Mesodermal cell (in vitro differentiated cells): ENCODE measurements at regions not wholly inside any gene's neighbourhood (a gene's known extent, or its start where the extent isn't known, plus 50 kb on each side); places are given as distances from the start of the nearest gene placed in this dataset.

Experiments
- H3K27ac ChIP-seq: 2 replicates; pipeline ENCODE4 v1.7.0; 2013; ENCODE audit warnings: mild to moderate bottlenecking, low read depth, low read length, moderate library complexity; ENCODE audit not compliant: severe bottlenecking
- H3K36me3 ChIP-seq: 2 replicates; pipeline ENCODE4 v1.7.1; 2013; ENCODE audit warnings: mild to moderate bottlenecking, low read length, moderate library complexity; ENCODE audit not compliant: control insufficient read depth, insufficient read depth
- H3K4me1 ChIP-seq: one replicate; pipeline ENCODE4 v1.7.1; 2013; ENCODE audit warnings: mild to moderate bottlenecking, low read length; ENCODE audit not compliant: insufficient read depth, control insufficient read depth, poor library complexity, severe bottlenecking
- H3K4me3 ChIP-seq: 2 replicates; pipeline ENCODE4 v1.7.0; 2013; ENCODE audit warnings: low read length, control low read depth, mild to moderate bottlenecking; ENCODE audit not compliant: insufficient read depth, poor library complexity, severe bottlenecking; ENCODE audit errors: extremely low read depth
- H3K9me3 ChIP-seq: 2 replicates; pipeline ENCODE4 v1.7.1; 2013; ENCODE audit warnings: mild to moderate bottlenecking, low read length, moderate library complexity; ENCODE audit not compliant: control insufficient read depth
- WGBS, 2 experiments: methylation state at CpG; one replicate each; pipeline ENCODE4 v1.1.5; 2013; ENCODE audit warnings: missing lambda C conversion rate in 2 of 2; ENCODE audit not compliant: insufficient coverage in 2 of 2; 5-methylcytosine and 5-hydroxymethylcytosine counted together

- H3K4me3 ChIP-seq: no peak overlapping the region
- H3K27ac ChIP-seq: no peak overlapping the region
- H3K9me3 ChIP-seq: no peaks in the 10 kb centered on the region
- H3K36me3 ChIP-seq: no peaks in the 10 kb centered on the region
- no peaks in the 10 kb centered on the region for H3K4me1 ChIP-seq
These were observed 516.8 kb downstream of the BCKDHB start for GRCh38 chr6:80623066-80623815.

DNA sequence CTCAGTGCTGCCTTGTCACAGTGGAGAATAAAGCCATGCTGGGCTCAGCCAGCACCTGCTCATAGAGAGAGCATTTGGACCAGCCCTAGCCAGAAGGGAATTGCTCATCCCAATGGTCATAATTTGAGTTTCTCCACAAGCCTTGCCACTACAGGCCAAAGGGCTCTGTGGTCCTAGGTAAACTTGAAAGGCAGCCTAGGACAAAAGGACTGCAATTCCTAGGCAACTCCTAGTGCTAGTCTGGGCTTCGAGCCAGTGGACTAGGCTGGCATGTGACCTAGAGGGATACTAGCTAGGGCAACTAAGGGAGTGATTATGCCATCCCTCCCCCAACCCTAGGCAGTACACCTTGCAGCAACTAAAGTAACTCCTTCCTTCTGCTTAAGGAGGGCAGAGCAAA, 516.2 kb downstream of the BCKDHB start:
- Histone ChIP-seq H3K36me3 (no peaks in the 10 kb centered on the region), H3K27ac (no peak overlapping the region)
- WGBS, 2 experiments: 75% methylated on average over 1 of the region's 1 CpG; no CpG with 5 or more reads in 1 of the 2 experiments

GRCh38 chr6:80618953-80619352, 512.5 kb downstream of the BCKDHB start:
- 100% methylated on average over 2 to 3 of the region's 4 CpGs for WGBS, 2 experiments
- Histone ChIP-seq H3K27ac (no peak overlapping the region), H3K9me3 (no peaks in the 10 kb centered on the region), H3K4me1 (no peaks in the 10 kb centered on the region), H3K36me3 (no peaks in the 10 kb centered on the region), H3K4me3 (no peak overlapping the region)

More for the DNA sequence above, 516.2 kb downstream of the BCKDHB start:
- Histone ChIP-seq H3K4me1 (no peaks in the 10 kb centered on the region), H3K4me3 (no peak overlapping the region), H3K9me3 (no peaks in the 10 kb centered on the region)

GRCh38 chr6:80610846-80611245, 504.4 kb downstream of the BCKDHB start:
- WGBS, 2 experiments: 86 to 87% methylated on average over 1 of the region's 1 CpG
- Histone ChIP-seq H3K27ac (peak overlapping the region; percentile 13), H3K9me3 (peaks cover 7% of the 10 kb centered on the region), H3K36me3 (no peaks in the 10 kb centered on the region), H3K4me1 (peaks cover 34% of the 10 kb centered on the region), H3K4me3 (no peak overlapping the region)

DNA sequence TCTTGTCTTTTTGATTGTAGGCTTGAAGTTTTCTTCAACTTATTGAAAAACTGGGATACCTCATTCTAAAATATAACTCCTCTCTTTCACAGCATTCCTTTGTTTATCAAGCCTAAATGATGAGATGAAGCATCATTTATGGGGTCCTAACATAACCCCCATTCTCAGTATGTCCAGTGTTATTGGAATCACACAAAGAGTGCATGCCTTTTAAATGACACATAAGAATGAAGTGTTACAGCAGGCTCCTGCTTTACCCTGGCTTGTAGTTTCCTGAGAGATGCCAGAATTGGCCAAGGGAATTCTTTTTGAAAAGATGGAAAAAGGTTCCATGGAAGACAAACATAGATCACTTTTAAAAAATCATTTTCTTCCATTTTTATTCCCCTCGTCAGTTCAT, 502.4 kb downstream of the BCKDHB start:
- Histone ChIP-seq H3K4me3 (no peak overlapping the region), H3K36me3 (no peaks in the 10 kb centered on the region), H3K4me1 (peaks cover 34% of the 10 kb centered on the region), H3K9me3 (peaks cover 7% of the 10 kb centered on the region), H3K27ac (peak overlapping the region; percentile 87)
- WGBS, 2 experiments: no CpG with 5 or more reads among the region's 1 CpG

DNA sequence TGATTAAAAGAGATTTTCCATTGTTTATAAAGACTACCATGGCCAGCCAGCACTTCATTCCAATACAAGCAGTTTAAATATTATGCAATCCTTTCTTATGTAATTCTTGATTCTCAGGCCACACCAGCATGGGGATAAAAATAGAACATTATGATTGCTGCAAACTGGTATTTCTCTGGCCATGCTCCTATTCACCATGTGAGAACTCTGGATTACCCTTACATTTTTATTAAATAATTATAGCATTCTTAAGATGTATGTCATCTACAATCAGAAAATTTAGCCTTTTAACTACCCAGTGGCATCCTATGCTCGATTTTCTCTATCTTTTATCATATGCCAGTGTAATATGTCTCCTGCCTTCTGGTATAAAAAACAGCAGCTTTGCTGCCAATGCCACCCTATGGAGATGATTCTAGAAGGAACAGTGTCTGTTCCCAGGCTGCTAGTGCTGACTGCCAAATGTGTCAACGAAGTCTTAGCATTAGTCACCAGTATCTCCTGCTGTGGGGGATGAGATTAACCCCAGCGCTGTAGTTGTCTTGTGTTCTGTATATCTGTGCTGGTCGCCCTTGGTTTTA, 501.4 kb downstream of the BCKDHB start:
- H3K36me3 ChIP-seq: no peaks in the 10 kb centered on the region
- peaks cover 7% of the 10 kb centered on the region for H3K9me3 ChIP-seq
- H3K27ac ChIP-seq: peak overlapping the region; percentile 87
- no peak overlapping the region for H3K4me3 ChIP-seq
- WGBS, 2 experiments: 41 to 49% methylated on average over 3 of the region's 4 CpGs
- H3K4me1 ChIP-seq: peaks cover 34% of the 10 kb centered on the region

- WGBS, 2 experiments: 0% methylated on average over 1 of the region's 4 CpGs; no CpG with 5 or more reads in 1 of the 2 experiments
- no peaks in the 10 kb centered on the region for H3K9me3 ChIP-seq
- no peaks in the 10 kb centered on the region for H3K36me3 ChIP-seq
- H3K4me1 ChIP-seq: peaks cover 26% of the 10 kb centered on the region
- H3K4me3 ChIP-seq: no peak overlapping the region
- no peak overlapping the region for H3K27ac ChIP-seq
These were observed 498.9 kb downstream of the BCKDHB start for GRCh38 chr6:80605165-80605989.

DNA sequence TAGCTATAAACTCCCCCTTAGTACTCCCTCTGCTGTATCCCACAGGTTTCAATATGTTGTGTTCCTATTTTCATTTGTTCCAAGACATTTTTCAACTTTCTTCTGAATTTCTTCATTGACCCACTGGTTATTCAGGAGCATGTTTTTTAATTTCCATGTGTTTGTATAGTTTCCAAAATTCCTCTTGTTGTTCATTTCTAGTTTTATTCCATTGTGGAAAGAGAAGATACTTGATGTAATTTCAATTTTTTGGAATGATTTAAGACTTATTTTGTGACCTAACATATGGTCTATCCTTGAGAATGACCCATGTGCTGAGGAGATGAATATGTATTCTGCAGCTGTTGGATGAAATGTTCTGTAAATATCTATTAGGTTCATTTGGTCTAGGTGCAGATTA, 497.2 kb downstream of the BCKDHB start:
- peaks cover 10% of the 10 kb centered on the region for H3K4me1 ChIP-seq
- H3K36me3 ChIP-seq: no peaks in the 10 kb centered on the region
- no peak overlapping the region for H3K4me3 ChIP-seq
- H3K27ac ChIP-seq: no peak overlapping the region
- H3K9me3 ChIP-seq: no peaks in the 10 kb centered on the region

- Histone ChIP-seq H3K9me3 (no peaks in the 10 kb centered on the region), H3K4me1 (no peaks in the 10 kb centered on the region), H3K4me3 (no peak overlapping the region), H3K27ac (no peak overlapping the region), H3K36me3 (no peaks in the 10 kb centered on the region)
- 83% methylated on average over 1 of the region's 4 CpGs; no CpG with 5 or more reads in 1 of the 2 experiments for WGBS, 2 experiments
These were observed 488.0 kb downstream of the BCKDHB start for GRCh38 chr6:80594461-80594860.

DNA sequence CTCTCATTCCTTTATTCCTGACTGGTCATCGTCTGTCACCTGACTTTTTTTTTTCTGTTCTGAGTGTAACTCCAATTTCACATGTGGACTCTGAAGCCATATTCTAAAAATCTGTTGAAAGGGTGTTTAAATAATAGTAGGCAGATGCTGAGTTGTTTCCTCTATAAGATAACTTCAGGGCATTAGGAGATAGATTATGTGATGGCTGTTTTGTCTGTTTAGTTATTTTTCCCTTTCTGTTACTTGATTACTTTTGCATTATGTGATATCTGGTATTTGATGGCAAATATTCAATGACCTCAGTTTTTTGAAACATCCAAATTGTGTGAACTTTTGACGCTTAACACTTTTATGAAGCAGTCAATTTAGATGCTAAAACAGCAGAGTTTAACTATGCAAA, 486.0 kb downstream of the BCKDHB start:
- no peaks in the 10 kb centered on the region for H3K9me3 ChIP-seq
- 100% methylated on average over 1 of the region's 2 CpGs for WGBS, 2 experiments
- H3K4me1 ChIP-seq: no peaks in the 10 kb centered on the region
- no peak overlapping the region for H3K4me3 ChIP-seq
- H3K36me3 ChIP-seq: no peaks in the 10 kb centered on the region
- H3K27ac ChIP-seq: no peak overlapping the region

DNA sequence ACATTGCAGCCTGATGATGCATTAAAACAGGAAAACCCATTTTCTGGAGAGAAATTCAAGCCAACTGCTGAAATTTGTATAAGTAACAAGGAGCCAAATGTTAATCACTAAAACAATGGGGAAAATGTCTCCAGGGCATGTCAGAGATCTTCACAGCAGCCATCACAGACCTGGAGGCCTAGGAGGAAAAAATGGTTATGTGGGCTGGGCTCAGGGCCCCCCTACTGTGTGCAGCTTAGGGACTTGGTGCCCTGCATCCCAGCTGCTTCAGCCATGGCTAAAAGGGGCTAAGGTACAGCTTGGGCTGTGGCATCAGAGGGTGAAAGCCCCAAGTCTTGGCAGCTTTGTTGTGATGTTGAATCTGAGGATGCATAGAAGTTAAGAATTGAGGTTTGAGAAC, 479.8 kb downstream of the BCKDHB start:
- Histone ChIP-seq H3K36me3 (no peaks in the 10 kb centered on the region), H3K27ac (no peak overlapping the region), H3K4me1 (no peaks in the 10 kb centered on the region), H3K9me3 (peaks cover 16% of the 10 kb centered on the region), H3K4me3 (no peak overlapping the region)
